Middle frontal gyrus (tissue), 1 donor: ENCODE measurements at regions not wholly inside any gene's neighbourhood (a gene's known extent, or its start where the extent isn't known, plus 50 kb on each side); places are given as distances from the start of the nearest gene placed in this dataset.
"Not testable (repeated sequence)": the region's sequence is repeated elsewhere in the genome, so short reads cannot be mapped to it uniquely, and the experiment has no call there.

Experiments
- DNase-seq: peaks from one replicate; pipeline ENCODE4 v3.0.0-alpha.2; 2015; ENCODE audit warnings: low spot score; ENCODE audit errors: extremely low spot score

DNA sequence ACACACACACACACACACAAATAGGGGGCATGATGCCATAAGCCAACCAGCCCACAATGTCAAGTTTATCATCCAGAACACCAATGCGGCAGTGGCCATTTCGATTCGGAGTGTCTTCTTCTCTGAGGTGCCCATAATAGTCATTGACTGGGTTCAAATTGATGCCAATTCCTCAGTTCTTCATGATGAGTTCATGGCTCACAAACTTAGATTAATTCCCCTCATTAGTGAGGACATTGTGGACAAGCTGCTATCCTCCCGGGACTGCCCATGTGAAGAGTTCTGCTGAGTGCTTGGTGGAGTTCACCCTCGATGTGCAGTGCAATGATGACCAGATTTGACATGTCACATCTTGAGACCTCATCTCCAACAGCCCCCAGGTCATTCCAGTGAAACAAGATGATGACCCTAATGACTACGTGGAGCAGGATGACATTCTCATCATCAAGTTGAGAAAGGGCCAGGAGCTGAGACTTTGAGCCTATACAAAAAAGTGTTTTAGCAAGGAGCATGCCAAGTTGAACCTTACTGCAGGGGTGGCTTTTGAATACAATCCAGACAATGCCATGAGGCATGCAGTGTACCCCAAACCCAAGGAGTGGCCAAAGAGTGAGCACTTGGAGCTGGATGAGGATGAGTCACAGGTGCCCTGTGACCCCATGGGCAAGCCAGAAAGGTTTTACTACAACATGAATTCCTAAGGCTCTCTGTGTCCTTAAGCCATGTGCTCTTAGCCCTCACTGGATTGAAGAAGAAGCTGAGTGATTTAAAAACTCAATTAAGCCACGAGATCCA, 211.6 kb upstream of the SAMSN1 start:
- DNase-seq, result no peak

DNA sequence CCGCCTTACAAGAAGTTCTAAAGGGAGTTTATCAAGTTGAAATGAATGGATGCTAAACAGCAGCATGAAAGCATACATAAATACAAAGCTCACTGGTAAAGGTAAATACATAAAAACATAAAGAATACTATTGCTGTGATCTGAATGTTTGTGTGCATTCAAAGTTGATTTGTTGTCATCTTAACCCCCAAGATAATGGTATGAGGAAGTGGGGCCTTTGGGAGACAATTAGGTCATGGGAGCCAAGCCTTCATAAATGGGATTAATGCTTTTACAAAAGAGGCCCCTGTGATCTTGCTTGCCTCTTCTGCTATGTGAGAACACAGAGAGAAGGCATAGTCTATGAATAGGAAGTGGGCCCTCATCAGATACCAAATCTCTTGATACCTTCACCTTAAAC, 209.0 kb upstream of the SAMSN1 start:
- DNase-seq, result no peak

DNA sequence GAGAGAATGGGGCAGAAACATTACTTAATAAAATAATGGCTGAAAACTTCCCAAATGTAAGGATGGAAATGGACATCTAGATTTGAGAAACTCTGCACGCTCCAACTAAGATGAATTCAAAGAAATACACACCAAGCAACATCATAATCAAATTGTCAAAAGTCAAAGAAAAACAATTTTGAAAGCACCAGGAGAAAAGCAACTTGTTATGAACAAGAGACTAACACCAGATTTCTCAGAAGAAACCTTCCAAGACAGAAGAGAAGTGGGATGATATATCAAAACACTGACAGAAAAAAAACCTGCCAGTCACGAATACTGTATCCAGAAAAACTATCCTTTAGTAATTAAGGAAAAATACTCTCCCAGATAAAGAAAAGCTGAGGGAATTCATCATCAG, 208.6 kb upstream of the SAMSN1 start:
- DNase-seq, result no peak

DNA sequence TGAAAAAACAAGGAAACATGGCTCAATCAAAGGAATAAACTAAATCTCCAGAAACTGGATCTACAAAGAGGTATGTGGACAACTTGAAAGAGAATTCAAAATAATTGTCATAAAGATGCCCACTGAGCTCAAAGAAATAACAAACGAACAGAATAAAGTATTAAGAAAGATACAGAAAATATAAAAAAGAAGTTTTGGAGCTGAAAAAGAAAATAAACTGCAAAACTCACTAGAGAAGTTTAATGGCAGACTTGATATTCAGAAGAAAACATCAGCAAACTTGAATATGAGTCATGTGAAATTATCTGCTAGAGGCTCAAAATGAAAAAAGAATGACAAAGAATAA, 208.1 kb upstream of the SAMSN1 start:
- DNase-seq, result no peak

DNA sequence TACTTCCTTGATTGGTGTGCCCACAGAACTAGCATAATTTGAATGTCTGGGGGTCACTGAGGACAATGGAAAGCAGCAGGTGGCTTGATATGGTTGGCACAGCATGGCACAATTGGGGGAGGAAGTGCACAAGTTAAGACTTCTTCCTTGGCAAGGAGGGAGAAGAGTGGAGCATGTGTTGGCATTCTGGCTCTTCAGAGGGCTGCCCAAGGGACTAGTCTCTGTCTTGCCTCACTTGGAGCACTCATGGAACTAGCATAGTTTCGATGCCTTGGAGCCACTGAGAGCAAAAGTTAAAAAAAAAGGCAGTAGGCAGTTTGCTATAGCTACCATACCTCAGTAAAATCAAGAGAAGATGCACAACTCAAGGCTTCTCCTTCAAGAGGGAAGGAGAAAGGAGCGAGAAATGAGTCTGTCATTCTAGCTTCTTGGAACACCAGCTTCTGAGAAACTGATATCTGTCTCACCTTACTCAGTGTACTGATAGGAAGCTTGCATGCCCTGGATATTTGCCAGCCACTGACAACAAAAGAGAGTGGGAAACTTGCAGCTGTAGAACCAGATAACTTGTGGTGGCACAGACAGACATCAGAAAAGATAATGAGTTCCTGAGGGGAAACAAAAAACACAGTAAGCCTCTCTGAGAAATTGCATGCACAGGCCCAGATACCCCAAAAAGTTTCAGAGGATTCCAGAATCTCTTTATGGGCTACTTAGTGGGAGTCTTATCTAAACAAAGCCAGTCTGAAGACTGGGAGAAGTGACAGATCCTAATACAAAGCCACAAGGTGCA, 207.5 kb upstream of the SAMSN1 start:
- DNase-seq, result no peak

DNA sequence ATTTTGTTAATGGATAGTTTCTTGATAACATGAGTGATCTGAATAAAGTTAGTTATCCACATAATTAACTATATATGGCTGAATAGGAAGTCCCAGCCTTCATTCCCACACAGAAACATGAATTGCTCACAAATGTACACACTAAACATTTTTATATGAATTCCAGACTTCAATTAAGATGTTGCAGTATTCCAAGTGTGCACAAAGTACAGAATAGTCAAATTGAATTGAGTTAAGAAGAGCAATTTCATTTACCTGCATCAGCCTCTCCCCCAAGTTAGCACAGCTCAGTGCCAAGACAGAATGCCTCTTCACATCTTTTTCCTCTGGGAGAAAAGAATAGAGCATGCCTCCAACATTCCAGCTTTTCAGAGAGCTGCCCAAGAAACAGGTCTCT, 207.0 kb upstream of the SAMSN1 start:
- no peak for DNase-seq

DNA sequence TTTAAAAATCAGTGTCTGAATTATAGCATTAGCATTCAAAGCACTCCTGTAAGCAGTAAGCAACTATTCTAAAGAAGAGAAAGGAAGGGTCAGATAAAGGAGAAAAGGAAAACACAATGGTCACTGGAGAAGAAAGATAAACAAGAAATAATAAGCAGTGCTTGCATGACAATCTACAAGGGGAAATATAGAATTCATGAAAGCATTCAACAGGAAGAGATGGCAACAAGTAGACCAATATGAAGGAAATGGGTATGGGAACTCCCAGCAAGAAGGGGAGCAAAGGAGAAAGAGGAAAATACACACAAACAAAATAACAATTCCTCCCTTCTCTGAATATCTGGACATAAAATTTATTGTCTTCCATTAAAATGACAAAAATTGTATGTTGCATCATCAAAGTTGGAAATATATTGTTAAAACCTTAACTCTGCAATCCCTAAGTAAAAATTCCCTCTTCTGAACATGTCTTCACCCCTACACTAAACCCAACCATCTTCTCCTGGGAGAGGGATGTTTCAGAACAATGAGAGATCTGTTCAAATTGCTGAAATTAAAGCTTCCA, 206.3 kb upstream of the SAMSN1 start:
- DNase-seq, result no peak

DNA sequence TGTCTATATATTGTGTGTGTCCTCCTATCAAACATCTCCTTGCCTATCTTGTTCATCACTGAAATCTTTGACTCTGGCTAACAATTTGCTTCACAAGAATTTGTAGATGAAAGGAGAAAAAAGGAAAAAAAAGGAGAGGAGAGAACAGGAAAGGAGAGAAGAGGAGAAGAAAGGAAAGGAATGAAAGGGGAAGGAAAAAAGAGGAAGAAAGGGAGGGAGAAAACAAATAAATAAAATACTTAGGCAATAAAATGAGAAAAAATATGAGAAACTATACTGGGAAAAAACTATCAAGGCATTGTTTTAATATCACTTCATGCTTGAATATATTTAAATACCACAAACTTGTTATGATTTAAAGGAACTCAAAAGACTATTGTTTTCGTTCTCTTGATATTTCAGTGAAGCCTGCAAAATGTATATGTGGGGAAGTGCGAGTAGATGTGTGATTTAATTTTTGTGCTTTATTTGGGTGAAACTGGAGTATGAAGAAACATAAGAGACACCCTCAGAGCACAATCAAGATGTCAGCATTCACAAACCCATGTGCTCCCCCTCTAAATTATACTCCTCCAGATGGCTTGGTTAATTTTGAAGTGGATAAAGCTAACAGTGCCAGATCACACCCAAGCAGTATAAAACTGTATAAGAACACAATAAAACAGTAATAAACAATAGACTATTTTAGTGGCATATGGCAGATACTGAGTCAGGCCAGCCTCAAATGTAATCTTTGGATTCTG, 205.7 kb upstream of the SAMSN1 start:
- DNase-seq, result peak; percentile 18

DNA sequence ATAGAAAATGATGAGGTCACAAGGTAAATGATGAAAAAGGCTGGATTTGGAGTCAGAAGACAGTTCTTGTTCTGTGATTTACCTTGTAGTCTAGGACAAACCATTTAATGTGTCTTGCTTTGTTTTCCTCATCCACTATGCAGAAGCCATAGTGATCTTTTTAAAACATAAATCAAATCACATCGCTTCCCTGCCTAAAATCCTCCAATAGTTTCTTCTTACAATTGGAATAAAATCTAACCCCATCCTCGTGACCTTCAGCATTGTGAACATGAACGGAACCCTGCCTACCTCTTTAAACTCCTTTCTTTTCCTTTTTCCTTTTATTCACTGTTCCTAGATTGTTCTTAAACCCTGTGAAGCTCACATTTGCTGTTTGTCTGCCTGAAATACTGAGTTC, 204.9 kb upstream of the SAMSN1 start:
- no peak for DNase-seq

DNA sequence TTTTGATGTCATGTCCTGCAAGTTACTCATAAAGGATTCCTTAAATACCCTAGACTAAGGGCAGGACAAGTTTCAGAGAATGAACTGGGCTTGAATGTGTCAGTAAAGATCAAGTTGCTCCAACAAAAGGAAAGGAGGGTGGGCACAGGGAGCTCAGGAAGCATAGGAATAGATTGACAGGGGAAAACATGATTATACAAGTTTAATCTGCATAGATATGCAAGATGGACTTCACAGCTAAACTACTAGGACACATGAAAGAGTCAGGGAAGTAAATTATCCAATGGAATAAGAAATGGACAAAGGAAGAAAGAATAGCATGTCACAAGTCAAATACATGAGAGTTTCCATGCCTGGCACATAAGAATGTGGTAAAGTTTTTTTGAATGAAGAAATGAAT, 203.9 kb upstream of the SAMSN1 start:
- DNase-seq, result no peak

DNA sequence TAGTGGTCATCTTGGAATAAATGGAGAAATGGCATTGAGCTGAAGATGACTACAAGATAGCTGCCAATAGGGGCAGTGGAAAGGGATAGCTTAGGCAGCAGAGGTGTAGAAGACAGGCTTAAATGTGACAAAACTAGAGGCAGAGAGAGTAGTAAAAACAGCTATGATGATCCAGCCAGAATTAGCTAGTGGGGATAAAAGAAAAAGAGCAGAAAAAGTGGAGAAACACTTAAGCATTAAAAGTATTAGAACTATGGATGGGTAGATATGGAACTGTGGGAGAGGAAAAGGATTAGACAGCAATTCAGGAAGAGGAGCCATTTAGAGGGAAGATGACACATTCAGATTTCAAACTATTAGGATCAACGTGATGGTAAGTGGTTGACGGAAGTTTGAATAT, 202.5 kb upstream of the SAMSN1 start:
- no peak for DNase-seq

DNA sequence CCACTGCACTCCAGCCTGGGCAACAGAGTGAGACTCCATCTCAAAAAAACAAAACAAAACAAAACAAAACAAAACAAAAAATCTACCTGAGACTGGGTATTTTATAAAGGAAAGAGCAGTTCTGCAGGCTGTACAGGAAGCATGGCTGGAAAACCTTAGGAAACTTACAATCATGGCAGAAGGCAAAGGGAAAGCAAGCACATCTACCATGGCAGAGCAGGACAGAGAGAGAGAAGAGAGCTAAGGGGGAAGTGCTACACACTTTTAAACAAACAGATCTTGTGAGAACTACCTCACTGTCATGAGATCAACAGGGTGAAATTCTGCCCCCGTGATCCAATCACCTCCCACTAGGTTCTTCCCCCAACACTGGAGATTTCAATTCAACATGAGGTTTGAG, 198.3 kb upstream of the SAMSN1 start:
- no peak for DNase-seq

DNA sequence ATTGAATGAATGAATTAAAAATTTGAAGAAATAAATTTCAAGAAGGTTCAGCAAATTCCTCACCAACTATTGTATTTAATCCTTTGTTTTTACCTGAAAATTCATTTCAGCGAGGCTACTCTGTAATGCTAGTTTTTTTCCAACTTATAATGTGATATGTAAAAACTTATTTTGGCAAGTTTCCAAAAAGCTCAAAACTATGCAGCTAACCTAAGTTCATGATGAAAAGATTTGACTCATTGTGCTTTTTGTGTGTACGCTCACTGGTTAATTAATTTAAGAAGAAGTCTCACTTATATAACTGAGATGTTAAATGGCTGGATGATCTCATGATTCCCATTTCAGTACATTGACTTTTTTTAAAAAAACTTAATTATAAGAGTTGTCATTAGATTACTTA, 196.0 kb upstream of the SAMSN1 start:
- DNase-seq, result no peak

DNA sequence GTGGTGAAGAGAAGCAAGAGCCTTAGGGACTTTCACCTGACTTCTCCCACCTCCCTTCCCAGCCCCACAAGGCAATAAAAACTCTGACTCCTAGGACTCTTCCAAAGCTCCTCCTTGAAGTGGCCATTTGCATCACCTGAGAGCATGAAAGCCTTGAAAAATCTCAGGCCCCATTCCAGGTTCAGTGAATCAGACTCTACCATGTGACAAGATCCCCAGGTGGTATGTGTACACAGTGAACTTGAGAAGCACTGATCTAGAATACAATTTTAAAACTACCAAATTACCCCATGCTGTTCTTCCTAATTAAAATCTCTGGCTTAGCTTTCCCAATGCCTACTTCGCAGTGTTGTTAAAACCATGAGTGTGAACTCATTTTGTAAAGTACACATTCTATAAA, 195.1 kb upstream of the SAMSN1 start:
- DNase-seq, result no peak

DNA sequence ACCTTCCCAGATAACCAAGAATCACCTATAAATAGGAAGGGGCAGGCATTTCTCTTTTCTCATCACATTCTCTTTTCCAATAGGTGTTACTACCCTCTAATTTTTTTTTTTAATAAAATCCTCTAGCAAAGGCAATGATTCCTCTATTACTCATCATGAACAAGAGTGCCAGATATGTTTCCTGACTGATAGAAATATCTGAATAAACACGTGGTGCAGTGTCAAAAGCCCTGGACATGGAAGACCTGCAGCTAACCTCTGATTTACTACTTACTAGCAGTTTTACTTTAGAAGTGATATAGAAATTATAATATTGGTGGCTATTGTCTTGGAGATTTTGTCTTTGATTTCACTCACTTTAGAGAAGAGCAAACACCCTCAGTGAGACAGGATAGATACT, 194.6 kb upstream of the SAMSN1 start:
- no peak for DNase-seq

DNA sequence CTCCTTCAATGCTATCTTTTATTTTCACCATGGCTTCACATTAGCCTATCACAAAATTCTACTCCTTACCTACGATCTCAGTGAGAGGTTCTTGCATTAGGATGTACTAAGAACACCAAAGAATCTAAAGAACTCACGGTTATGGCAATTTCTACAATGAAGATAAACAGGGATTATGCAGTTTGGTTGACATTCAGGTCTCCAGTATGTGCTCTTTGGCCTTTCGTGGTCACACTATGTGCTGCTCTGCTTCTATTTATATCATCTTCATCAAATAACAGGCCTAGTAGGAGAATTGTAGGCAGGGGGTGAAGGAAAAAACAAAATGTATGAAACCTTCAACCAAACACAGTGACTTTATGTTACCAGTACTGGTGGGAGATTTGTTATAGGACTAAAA, 194.0 kb upstream of the SAMSN1 start:
- no peak for DNase-seq

DNA sequence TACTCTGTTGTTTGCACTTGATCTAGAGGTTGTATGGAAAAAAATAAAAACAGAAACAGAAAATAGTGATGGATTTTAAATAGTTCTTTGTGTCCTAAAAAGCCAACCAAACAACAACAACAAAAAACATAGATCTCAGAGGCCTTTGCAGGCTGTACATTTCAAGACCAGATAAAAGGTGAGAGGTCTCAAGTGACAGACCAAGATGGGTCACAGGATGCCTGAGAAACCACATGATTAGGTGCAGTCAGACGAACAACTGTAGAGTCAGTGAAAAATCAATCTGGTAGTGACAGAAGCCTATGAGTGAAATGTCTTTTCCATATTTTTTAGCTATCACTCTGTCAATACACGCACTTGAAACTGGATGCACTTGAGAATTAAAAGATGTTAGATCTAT, 193.5 kb upstream of the SAMSN1 start:
- no peak for DNase-seq

DNA sequence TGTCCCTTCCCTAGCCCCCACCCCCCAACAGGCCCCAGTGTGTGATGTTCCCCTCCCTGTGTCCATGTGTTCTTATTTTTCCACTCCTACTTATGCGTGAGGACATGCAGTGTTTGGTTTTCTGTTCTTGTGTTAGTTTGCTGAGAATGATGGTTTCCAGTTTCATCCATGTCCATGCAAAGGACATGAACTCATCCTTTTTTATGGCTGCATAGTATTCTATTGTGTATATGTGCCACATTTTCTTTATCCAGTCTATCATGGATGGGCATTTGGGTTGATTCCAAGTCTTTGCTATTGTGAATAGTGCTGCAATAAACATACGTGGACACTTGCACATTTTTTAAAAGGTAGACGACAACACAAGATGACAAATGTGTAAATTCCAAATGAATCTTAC, 192.5 kb upstream of the SAMSN1 start:
- not testable (repeated sequence) for DNase-seq

DNA sequence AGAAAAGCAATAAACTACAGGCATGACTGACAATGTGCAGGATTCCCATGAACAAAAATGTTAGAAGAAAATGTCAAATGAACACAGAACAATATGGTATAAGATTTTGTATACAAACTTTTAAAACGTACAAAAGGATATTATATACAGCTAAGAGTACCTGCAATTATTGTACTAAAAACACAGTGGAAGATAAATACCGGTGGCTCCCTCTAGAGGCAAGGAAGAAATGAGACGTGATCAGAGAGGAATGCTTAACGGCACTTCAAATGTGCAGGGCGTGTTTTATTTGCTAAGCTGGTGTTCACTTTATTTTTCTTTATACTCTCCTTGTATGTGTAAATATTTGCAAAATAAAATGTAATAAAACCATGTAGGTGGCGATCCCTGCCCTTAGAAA, 191.8 kb upstream of the SAMSN1 start:
- DNase-seq, result no peak

DNA sequence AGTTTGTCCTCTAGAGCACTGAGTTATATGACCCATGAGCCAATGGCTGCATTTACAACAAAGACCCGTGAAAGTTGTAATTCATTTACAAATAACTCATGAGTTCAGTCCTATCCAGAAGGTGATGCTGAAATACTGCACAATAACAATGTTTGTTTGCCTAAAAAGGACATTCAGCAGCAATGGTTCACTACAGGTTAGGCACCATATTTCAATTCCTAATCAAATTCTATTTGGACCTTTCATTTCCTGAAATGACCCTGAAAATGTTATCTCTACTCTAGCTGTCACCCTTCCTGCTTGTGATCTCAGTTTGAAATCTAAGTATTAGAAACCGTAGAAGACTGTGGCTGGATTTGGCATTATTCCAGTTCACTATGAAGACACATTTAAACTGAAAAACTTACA, 191.2 kb upstream of the SAMSN1 start:
- DNase-seq, result no peak

DNA sequence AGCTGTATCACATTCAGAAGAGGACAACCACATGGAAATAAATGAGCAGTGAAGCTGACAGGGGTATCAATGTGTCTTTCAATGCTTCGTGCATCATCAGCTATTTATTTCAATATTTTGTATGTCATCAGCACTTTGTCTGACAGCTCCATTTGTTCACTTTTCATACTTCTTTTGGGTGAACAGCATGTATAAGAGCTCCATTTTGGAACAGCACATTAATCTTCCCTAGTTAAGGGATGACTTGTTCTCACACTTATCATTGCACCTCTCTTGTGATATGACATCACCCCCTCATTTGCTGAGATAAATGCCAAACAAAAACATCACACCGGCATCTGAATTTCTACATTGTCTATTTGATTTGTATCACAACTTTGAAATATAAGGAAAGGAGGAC, 190.6 kb upstream of the SAMSN1 start:
- no peak for DNase-seq

DNA sequence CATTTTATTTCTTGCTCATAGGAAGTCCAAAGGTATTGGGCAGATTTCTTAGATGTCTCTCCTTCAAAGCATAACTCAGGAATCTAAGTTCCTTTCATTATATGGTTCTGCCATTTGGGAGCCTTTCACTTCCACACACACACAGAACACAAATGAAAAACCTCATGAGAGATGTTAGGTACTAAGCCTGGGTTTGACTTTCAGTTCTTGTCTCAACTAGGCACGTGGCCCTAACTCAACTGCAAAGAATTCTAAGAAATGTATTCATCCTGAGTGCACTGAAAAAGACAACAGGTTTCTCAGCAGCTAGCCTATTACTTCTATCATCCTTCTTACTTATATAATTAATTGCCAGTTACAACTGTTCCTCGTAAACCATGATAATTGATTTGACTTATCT, 190.0 kb upstream of the SAMSN1 start:
- DNase-seq, result no peak
